HPDE6-E6E7 (cell line): ENCODE measurements at regions not wholly inside any gene's neighbourhood (a gene's known extent, or its start where the extent isn't known, plus 50 kb on each side); places are given as distances from the start of the nearest gene placed in this dataset.
"Not testable (repeated sequence)": the region's sequence is repeated elsewhere in the genome, so short reads cannot be mapped to it uniquely, and the experiment has no call there.

Experiments used
- DNase-seq: peaks from one replicate; pipeline ENCODE4 v3.0.0; 2011; ENCODE audit warnings: missing footprints; ENCODE audit errors: extremely low spot score

DNA sequence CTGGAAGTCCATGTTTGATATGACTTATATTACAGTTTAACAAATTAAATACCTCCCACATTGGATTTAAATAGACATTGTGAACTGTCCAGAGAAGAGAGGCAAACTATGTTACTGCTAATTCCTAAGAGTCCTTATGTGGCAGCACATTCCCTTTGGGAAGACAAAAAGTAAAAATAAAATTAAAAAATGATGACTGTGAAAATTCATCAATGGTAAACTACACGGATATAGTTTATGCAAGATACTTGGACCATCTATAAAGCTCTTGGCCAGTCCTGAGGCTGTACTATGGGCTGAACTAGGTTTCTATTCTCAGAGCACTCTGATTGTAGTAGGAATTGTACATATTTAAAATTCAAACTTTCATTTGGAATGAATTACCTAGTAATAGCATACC lies 206.4 kb downstream of the LRRK2 start:
- no peak for DNase-seq

DNA sequence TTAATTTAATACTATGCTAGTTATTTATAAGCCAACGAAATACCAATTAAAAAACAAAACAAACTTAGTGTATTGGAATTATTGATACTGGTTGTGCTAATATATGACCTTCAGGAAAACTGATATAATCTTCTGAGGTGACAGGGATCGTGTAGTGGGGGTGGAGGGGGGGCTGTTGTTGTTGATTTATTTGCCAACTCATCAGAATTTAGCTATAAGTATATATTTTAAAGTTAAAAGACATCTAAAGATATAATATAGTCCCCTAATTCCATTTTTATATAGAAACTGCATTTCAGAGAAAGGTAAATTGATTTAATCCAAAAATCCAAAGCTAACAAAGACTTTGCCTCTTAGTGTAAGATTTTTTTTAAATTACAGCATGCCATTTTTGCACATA lies 210.5 kb downstream of the LRRK2 start:
- no peak for DNase-seq

DNA sequence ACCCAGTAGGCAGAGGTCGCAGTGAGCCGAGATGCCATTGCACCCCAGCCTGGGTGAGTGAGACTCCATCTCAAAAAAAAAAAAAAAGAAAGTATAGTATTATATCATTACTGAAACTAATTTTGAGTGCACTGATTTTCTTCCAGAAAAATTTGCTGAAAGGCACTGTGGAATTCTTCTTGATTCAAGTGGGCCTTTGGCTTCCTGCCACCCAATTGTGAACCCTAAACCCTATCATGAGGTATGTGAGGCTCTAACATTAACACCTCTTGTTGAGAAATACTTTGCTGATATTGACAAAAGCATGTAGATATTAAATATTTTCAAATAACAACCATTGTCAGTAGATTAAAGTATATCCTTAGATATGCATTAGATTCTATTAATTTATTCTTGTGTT lies 211.2 kb downstream of the LRRK2 start:
- DNase-seq: no peak

DNA sequence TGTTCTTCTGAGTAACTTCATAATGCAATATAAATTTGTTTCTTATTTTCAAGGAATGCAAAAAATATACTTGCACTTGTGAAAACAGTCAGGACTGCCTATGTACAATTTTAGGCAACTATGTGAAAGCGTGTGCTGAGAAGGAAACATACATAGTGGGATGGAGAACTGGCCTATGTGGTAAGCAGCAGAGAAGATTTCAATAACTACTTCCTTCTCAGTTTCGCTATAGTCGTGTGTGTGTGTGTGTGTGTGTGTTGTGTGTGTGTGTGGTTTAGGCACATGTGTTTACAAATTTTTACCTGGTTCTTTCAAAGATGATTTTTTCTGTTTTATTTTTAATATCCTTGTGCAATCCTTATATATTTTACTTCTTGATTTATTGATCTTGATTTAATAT lies 211.8 kb downstream of the LRRK2 start:
- no peak for DNase-seq

DNA sequence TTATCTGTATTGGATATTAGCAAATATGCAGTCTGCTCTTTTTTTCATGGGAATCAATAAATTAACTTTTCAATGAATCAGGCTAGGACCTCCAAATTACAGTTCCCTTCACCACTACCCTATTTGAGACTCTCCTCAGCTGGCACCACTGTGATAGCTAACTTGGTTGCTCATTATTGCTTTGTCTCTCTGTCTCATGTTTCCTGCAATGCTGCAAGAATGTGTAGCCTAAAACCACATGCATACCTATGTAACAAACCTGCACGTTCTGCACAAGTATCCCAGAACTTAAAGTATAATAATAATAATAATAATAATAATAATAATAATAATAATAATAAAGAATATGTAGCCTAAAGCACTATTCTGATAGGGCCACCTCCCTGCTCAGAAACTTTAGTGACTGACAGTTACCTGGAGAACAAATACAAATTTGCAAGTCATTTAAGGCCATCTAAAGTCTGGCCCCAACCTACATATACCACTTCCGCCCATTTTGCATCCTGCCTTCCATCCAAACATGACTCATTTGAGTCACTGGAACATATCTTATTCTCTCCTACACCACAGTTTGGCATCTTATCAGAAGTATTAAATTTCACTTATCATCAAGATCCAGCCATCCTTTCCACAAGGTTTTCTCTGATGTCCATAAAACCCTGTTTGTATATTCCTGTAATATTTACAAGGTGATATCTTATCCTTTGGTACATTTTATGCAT lies 215.1 kb downstream of the LRRK2 start:
- DNase-seq: no peak

DNA sequence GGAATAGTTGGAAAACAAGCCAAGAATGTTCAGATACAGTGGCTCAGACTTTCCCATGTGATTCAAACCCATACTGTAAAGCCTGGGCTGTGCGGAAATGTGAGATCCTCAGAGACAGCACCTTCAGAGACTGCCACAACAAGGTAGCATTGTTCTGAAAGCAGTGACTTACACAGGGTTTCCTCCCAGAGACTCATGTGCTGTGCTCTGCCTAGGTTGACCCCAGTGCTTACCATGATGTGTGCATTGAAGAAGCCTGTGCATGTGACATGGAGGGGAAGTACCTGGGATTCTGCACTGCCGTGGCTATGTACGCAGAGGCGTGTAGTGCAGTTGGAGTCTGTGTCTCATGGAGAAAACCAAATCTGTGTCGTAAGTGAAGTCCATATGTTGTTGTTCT lies 219.4 kb downstream of the LRRK2 start:
- DNase-seq: no peak

DNA sequence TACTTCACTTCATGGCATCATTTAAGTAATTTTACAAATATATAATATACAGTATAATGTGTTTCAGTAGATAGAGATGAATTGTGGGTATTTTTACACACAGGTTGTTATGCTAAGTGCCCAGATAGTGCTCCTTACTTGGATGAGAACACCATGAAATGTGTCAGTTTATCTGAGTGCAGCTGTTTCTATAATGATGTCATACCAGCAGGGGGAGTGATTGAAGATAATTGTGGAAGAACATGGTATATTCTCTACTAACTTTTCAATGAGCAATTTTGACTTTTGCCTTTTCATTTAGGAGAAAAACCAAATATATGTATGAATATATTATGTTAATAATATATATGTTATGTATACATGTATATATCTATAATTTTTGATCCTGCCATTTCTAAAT lies 221.6 kb downstream of the LRRK2 start:
- DNase-seq: peak; percentile 32

DNA sequence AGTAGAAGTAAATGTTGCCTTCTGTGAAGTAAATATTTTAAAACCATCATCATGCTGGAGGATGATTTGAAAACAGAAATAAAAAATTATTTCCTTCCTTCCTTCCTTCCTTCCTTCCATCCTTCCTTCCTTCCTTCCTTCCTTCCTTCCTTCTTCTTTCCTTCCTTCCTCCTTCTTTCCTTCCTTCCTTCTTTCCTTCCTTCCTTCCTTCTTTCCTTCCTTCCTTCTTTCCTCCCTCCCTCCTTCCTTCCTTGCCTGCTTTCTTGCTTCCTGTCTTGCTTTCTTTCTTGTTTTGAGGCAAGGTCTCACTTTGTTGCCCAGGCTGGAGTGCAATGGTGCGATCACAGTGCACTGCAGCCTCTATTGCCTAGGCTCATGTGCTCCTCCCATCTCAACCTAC lies 223.7 kb downstream of the LRRK2 start:
- not testable (repeated sequence) for DNase-seq

DNA sequence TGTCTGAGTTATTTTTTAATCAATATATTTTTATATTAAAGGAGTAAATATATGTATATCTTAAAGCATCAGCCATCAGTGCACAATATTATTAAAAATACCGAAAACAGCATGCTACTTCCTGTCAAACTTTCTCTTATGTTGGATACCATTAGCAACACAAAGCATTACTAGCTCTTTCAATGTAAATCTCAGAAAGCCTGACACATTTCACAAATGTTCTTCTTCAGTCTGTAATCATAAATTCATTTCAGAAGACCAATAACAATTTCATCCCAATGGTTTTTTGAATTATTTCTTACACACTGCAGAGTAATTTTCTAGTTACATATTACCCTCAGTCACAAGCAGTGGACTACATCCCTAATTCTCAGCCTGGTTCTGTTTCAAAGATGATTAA lies 226.9 kb downstream of the LRRK2 start:
- no peak for DNase-seq

DNA sequence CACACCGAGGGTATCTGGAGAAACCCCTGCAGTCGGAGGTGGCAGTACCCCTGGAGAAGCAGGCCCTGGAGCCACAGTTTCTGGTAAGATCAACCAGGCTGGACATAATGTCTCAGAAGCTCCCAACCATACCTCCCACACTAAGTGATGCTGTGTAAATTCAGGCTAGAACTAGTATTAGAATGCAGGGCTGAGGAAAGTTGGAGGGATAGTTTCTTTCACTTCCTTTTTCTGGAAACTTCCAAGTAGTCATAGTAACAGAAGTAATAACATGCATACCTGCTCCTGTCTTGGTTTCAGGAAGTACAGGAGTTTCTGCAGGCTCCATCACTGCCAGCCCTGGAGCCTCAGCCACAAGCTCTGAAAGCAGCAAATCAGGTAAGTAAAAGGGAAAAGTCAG lies 228.1 kb upstream of the CNTN1 start:
- no peak for DNase-seq

DNA sequence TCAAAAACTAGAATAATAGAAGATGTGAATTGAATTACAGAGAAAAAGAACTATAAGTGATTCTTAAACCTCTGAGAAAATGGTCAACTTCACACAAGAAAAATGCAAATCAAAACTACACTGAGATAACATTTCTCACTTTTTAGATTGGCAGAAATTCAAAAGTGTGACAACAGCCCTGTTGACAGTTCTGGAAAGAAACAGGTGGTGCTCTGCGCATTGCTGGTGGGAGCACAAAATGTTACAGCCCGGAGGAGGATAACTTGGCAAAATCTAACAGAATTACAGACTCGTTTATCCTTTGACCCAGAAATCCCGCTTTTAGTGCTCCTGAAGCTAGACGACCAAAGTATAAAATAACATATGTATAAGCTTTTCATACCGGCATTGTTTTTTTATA lies 222.5 kb upstream of the CNTN1 start:
- DNase-seq: no peak

DNA sequence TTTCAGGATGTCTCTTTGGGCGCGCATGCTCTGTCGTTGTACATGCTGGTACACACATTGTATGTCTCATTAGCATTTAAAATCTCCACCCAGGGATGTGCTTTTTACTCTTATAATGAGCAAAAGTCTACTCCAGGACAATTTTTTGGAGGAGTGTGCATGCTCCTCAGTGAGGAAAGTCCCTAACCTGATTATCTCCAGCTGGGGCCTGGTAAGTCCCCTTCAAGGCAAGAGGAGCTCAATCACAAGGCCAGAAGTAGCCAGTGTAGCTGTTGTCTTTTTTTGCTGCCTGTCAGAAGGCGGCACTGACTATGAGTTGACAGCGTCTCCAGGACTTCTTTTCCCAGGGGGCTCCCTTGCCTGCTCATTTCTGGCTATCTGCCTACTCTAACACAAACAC lies 218.3 kb upstream of the CNTN1 start:
- no peak for DNase-seq

DNA sequence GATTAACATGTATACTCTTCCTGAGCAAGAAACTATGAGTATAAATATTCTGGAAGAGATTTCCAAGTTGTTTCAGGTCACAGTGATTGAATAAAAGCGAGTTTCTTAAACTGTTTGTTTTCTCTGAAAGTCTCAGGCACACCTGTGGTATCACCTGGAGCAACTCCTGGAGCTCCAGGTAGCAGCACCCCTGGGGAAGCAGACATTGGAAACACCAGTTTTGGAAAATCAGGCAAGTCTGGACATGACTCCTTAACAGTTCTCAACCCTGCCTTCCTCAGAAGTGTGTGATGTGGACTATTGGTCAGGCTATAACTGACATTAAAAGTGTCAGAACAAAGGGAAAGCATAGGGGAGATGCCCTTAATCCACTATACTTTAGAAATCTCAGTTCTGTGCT lies 217.6 kb upstream of the CNTN1 start:
- DNase-seq: no peak

DNA sequence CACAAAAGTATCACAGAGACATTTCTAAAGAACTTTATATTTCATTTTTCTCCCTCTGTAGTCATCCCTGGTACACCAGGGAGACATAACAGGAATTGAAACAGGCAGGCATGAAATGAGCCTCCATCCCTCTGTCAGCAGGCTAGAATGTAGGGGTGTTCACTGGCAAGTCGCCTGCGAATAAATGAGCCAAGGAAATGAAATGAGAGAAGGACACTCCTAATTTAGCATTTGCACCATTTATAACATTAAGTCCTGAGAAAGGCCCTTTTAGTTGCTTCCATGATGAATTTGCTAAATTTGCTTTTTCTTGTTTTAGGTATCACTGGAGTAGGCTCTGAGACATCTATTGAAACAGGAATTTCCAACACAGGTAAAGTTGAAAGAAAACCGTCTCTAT lies 192.4 kb upstream of the CNTN1 start:
- no peak for DNase-seq

DNA sequence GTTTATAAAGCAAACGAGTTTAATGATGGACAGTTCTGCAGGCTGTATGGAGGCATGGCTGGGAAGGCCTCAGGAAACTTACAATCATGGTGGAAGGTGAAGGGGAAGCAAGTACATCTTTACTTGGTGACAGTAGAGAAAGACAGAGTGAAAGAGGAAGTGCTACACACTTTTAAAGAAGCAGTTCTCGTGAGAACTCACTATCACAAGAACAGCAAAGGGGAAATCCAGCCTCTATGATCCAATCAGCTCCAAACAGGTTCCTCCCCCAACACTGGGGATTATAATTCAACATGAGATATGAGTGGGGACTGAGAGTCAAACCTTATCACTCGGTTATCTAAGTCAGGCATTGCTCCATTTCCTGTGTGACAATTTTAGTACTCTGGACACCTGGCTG lies 189.9 kb upstream of the CNTN1 start:
- DNase-seq: no peak

DNA sequence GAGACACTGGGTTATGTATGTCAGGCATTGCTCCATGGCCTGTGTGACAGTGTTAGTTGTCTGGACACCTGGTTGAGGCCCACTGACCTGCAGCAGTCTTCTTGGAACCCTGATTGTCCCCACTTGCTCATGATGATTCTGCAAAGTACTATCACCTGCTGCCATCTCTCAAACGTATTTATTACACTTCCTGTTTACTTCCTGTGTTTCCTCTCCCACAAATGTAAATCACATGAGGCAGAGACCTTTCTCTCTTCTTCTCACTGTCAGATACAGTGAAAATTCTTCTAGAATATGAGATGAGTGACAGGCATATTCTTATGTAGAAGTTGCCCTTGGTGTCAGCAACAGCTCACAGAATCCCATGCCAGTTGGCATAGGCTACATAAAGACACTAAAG lies 186.9 kb upstream of the CNTN1 start:
- no peak for DNase-seq

DNA sequence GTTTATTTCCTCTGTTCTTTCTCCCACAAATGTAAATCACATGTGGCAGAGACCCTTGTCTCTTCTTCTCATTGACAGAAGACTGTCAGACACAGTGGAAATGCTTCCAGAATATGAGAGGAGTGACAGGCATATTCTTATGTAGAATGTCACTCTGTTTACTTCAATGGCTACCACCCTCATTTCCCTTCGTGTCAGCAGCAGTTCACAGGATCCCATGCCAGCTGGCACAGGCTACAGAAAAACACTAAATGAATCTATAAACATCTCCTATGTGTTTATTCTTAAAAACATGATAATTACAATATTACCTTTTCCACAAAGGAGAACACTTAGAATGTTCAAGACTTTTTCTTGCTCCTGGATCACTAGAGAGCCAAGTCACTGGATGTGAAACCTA lies 183.8 kb upstream of the CNTN1 start:
- no peak for DNase-seq

DNA sequence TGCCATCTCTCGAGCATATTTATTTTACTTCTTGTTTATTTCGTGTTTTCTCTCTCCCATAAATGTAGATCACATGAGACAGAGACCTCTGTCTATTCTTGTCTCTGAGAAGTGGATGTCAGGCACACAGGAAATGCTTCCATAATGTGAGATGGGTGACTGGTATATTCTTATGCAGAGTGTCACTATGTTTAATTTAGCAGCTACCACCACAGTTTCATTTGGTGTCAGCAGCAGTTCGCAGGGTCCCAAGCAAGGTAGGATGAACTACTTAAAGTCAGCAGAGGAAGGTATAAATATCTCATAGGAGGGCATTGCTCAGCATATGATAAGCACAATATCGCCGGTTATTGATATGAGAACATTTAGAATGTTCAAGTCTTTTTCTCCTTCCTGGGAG lies 180.9 kb upstream of the CNTN1 start:
- DNase-seq: no peak

DNA sequence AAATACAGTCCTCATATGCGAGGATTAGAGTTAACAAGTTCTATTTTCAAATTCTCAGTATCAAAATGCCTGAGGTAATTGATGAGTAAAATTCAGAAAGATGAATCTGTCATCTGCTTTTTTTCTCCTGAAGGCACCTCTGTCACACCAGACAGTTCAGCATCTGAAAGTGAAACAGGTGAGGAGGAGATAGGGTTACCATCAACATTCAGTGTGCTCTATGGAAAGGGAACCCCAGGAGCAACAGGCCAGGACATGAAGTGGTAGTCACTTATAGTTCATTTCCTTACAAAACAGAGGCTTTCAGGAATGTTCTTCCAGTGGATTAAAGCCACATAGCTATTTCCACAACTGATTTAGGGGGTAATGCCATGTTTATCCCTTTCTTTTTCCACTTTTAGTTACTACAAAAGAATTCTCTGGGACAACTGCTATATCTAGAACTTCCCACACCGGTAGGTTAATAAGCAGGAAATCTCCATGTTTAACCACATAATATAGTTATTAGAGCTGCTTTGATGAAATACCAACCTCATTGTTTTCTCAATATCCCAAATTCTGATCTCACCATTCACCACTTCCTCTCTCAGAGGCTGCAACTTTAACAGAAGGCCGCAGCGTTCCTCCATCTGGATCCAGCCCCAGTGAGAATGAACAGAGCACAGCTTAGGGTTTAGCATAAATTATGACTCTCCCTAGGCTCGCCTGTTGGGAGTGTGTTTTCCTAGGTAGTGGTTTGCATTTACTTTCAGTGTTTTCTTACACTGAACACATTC lies 177.0 kb upstream of the CNTN1 start:
- DNase-seq: peak; percentile 44

DNA sequence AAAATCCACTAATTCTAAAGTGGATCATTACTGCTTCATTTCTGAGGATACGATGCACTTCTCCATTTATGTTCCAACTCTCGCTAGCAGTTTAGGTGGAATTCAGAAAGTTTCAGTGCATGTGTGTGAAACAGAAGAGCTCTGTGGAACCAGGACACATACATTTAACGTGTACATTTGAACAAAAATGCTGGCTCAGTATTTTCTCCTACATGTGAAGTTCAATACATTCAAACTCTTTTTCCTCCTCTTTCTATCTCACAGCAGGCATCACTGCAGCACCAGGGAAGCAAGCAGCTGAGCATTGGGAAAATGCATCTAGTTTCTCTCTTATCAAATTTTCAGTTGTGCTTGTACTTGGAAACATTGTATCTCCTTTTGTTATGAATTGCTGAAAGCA lies 169.4 kb upstream of the CNTN1 start:
- DNase-seq: no peak

DNA sequence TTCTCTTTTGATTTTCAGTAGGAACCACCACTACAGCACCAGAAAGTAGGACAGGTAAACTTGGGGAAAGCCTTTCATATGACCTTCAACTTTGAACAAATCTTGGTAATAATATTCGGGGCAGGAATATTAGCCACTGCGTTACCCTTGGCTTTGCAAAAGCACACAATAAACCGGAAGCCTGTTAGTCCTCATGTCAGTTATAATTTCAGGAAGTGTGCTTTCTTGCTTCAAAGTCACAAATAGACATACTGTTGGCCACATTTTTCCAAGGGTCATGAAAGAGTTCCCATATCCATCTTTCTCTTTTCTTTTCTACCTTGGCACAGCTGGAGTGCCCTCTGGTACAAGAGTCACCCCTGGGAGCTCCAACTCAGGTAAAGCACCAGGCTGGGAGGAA lies 167.2 kb upstream of the CNTN1 start:
- DNase-seq: no peak

DNA sequence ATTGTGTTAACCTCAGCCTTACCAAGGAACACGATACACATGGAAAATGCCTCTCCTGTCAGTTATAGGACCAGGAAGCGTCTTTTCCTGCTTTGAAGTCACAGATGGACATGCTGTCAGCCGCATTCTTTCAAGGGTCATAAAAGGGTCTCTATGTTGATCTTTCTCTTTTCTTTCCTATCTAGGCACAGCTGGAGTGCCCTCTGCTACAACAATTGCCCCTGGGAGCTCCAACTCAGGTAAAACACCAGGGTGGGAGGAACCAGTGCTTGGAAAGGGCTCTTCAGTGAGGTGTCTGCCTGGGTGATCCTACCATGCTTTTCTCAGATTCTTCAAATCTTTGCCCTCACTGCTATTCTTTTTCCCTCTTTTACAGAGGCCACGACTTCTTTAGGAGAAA lies 157.4 kb upstream of the CNTN1 start:
- DNase-seq: no peak

DNA sequence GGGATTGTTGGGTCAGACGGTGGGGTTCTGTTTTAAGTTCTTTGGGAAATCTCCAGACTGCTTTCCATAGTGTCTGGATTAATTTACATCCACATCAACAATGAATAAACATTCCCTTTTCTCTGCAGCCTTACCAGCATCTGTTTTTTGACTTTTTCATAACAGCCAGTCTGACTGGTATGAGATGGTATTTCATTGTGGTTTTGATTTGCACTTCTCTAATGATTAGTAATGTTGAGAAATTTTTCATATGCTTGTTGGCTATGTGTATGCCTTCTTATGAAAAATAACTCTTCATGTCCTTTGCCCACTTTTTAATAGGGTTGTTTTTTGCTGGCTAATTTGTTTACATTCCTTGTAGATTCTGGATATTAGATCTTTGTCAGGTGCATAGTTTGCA lies 140.8 kb upstream of the CNTN1 start:
- no peak for DNase-seq

DNA sequence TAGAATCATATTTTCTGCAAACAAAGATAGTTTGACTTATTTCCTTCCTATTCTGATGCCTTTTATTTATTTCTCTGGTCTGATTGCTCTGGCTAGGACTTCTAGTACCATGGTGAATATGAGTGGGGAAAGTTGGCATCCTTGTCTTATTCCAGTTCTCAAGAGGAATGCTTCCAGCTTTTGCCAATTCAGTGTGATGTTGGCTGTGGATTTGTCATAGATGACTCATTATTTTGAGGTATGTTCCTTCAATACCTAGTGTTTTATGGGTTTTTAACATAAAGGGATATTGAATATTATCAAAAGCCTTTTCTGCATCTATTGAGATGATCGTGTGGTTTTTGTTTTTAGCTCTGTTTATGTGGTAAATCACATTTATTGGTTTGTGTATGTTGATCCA lies 139.4 kb upstream of the CNTN1 start:
- no peak for DNase-seq
